IMR-90 (cell line): ENCODE measurements at regions not wholly inside any gene's neighbourhood (a gene's known extent, or its start where the extent isn't known, plus 50 kb on each side); places are given as distances from the start of the nearest gene placed in this dataset.
A peak's percentile ranks its signal among the peaks of the same experiment; 100 is the strongest.

ENCODE experiments used
- ATAC-seq: fragments of 200-7000 bp; cut with Tn5 transposase; 2 replicates; pipeline ENCODE4 v1.9.1; 2020; ENCODE audit warnings: low read depth, mild to moderate bottlenecking, moderate library complexity
- BruUV-seq: library from RNA; stranded (reverse); fragments of 400-500 nt; replicated peaks from 2 replicates; lab custom pipeline; 2021; lab: Mats Ljungman, UMichigan
- CTCF ChIA-PET: fragments of 300-600 bp; formaldehyde crosslinking; extraction: SDS; loops from one replicate; lab custom pipeline; 2021; ENCODE audit warnings: antibody characterized with exemption; lab: Yijun Ruan, JAX
- POLR2A ChIA-PET: fragments of 300-600 bp; sonication (Branson Sonifier 250); formaldehyde crosslinking; loops from one replicate; lab custom pipeline; 2022; ENCODE audit warnings: antibody characterized with exemption; ENCODE audit not compliant: unreplicated experiment; lab: Charles Lee
- DNase-seq: peaks from one replicate; pipeline ENCODE4 v3.0.0; 2013
- H2AFZ ChIP-seq: replicated peaks from 2 replicates; pipeline ENCODE3; 2013; ENCODE audit warnings: low read length, mild to moderate bottlenecking; ENCODE audit not compliant: poor library complexity
- H2AK5ac ChIP-seq: 2 replicates; pipeline ENCODE4 v1.6.1; 2013; ENCODE audit warnings: low read depth, low read length, inconsistent platforms
- H2AK9ac ChIP-seq: replicated peaks from 2 replicates; pipeline ENCODE3; 2013; ENCODE audit warnings: mild to moderate bottlenecking, low read depth, low read length, moderate library complexity; ENCODE audit not compliant: poor library complexity
- H2BK120ac ChIP-seq: 2 replicates; pipeline ENCODE4 v1.6.1; 2013; ENCODE audit warnings: low read depth, low read length, inconsistent platforms
- H2BK15ac ChIP-seq: 3 replicates; pipeline ENCODE4 v1.6.1; 2013; ENCODE audit warnings: low read depth, low read length, inconsistent platforms
- H2BK20ac ChIP-seq: 2 replicates; pipeline ENCODE4 v1.6.1; 2013; ENCODE audit warnings: low read depth, mild to moderate bottlenecking, inconsistent platforms, low read length, moderate library complexity
- H2BK5ac ChIP-seq: 2 replicates; pipeline ENCODE4 v1.6.1; 2013; ENCODE audit warnings: mild to moderate bottlenecking, low read depth, low read length, inconsistent platforms; ENCODE audit not compliant: poor library complexity, severe bottlenecking
- H3K14ac ChIP-seq: replicated peaks from 2 replicates; pipeline ENCODE4 v1.6.1; 2013; ENCODE audit warnings: low read depth, low read length, inconsistent platforms
- H3K18ac ChIP-seq: 2 replicates; pipeline ENCODE4 v1.6.1; 2013; ENCODE audit warnings: low read depth, low read length, control low read depth
- H3K23ac ChIP-seq: 2 replicates; pipeline ENCODE4 v1.6.1; 2013; ENCODE audit warnings: low read depth, low read length, inconsistent platforms
- H3K27ac ChIP-seq: 2 replicates; pipeline ENCODE4 v1.5.1; 2013; ENCODE audit warnings: mild to moderate bottlenecking, control low read depth, low read length; ENCODE audit not compliant: insufficient read depth
- H3K27me3 ChIP-seq: 2 replicates; pipeline ENCODE4 v1.6.1; 2013; ENCODE audit warnings: low read length; ENCODE audit not compliant: control insufficient read depth, insufficient read depth
- H3K36me3 ChIP-seq: 2 replicates; pipeline ENCODE4 v1.6.1; 2013; ENCODE audit warnings: low read length, mixed read lengths; ENCODE audit not compliant: control insufficient read depth, insufficient read depth
- H3K4ac ChIP-seq: 2 replicates; pipeline ENCODE4 v1.6.1; 2013; ENCODE audit warnings: low read depth, low read length, inconsistent platforms
- H3K4me1 ChIP-seq: 2 replicates; pipeline ENCODE4 v1.6.1; 2013; ENCODE audit warnings: low read length, mixed read lengths; ENCODE audit not compliant: control insufficient read depth, insufficient read depth
- H3K4me2 ChIP-seq: 2 replicates; pipeline ENCODE4 v1.6.1; 2013; ENCODE audit warnings: low read depth, mild to moderate bottlenecking, control low read depth, low read length, moderate library complexity
- H3K4me3 ChIP-seq: 2 replicates; pipeline ENCODE4 v1.5.1; 2013; ENCODE audit warnings: low read depth, mild to moderate bottlenecking, control low read depth, low read length, moderate library complexity; ENCODE audit not compliant: insufficient read depth
- H3K56ac ChIP-seq: 2 replicates; pipeline ENCODE4 v1.6.1; 2013; ENCODE audit warnings: low read length, inconsistent platforms; ENCODE audit not compliant: insufficient read depth; ENCODE audit errors: extremely low read depth
- H3K79me1 ChIP-seq, 2 experiments: 2 replicates each; pipeline ENCODE4 v1.6.1; 2013; ENCODE audit warnings: low read length in 2 of 2, inconsistent platforms in 1 of 2, low read depth in 1 of 2
- H3K9ac ChIP-seq: 2 replicates; pipeline ENCODE4 v1.6.1; 2013; ENCODE audit warnings: low read depth, low read length, control low read depth
- H3K9me1 ChIP-seq: 2 replicates; pipeline ENCODE4 v1.6.1; 2013; ENCODE audit warnings: low read length, inconsistent platforms; ENCODE audit not compliant: insufficient read depth
- H3K9me3 ChIP-seq: 2 replicates; pipeline ENCODE4 v1.6.1; 2013; ENCODE audit warnings: low read length; ENCODE audit not compliant: control insufficient read depth, insufficient read depth
- H4K20me1 ChIP-seq: 2 replicates; pipeline ENCODE4 v1.6.1; 2013; ENCODE audit warnings: low read length, inconsistent platforms; ENCODE audit not compliant: insufficient read depth
- H4K5ac ChIP-seq: 2 replicates; pipeline ENCODE4 v1.6.1; 2013; ENCODE audit warnings: mild to moderate bottlenecking, low read depth, low read length, control low read depth
- H4K8ac ChIP-seq, 2 experiments: 2 replicates each; pipeline ENCODE4 v1.6.1; 2013; ENCODE audit warnings: low read depth in 2 of 2, low read length in 2 of 2, control low read depth in 1 of 2, inconsistent platforms in 1 of 2
- H4K91ac ChIP-seq: 2 replicates; pipeline ENCODE4 v1.6.1; 2013; ENCODE audit warnings: low read depth, low read length, inconsistent platforms; ENCODE audit not compliant: insufficient read depth
- MAFK ChIP-seq: IDR thresholded peaks from 2 replicates; pipeline ENCODE4 v1.6.1; 2012; ENCODE audit warnings: low read depth, low read length, improper control_type of control experiment
- NFE2L2 ChIP-seq: fragments of 150-350 bp; IDR thresholded peaks from 2 replicates; pipeline ENCODE4 v1.6.1; 2016; ENCODE audit warnings: low read depth, mild to moderate bottlenecking, low read length
- dilution Hi-C: fragments of 300-500 bp; cut with HindIII; formaldehyde crosslinking; loops from one replicate; pipeline ENCODE4 v1.14.3; 2018; ENCODE audit warnings: low sequenced_read_pairs; ENCODE audit not compliant: unreplicated experiment
- in situ Hi-C: fragments of 300-500 bp; cut with MboI; formaldehyde crosslinking; loops from 3 replicates; pipeline ENCODE4 v1.14.3; 2019; ENCODE audit warnings: low sequenced_read_pairs, inconsistent platforms, mixed read lengths
- intact Hi-C: fragments of 100-400 bp; cut with micrococcal nuclease; formaldehyde crosslinking; loops from 2 replicates; pipeline ENCODE4 v1.10.0; 2022

DNA sequence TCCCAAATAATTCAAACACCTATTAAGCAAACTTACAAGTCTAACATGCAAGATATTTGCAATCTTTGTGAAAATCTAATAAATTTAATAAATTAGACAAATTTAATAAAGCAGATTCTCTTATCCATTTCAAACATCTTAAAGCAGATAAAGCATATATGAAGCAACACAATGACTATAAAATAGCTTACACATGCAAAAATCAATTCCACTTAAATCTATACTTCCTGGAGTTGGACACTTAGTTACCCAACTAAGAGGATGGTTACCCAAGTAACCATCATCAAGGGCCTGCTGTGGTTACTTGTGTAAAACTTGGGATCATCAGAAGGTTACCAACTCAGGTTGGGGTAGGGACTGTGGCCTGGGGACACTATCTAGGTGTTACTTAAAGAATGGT, 206.8 kb downstream of the CD47 start:
- Histone ChIP-seq H2AK9ac (no peak overlapping the region), H2AK5ac (no peak overlapping the region), H3K4me1 (peaks cover 3% of the 10 kb centered on the region), H2BK20ac (no peak overlapping the region), H3K9me1 (0 out of 2 replicates have a peak, but pooled peaks cover 5% of the 10 kb centered on the region), H2BK120ac (no peak overlapping the region), H3K79me1 (no peaks in the 10 kb centered on the region), H3K4me3 (no peak overlapping the region), H3K27ac (no peak overlapping the region), H3K56ac (no peak overlapping the region), H3K27me3 (no peaks in the 10 kb centered on the region), H3K18ac (no peak overlapping the region), H4K8ac (no peak overlapping the region), H4K91ac (no peak overlapping the region), H3K4me2 (no peak overlapping the region), H3K36me3 (no peaks in the 10 kb centered on the region), H3K23ac (no peak overlapping the region), H4K5ac (no peak overlapping the region), H3K14ac (no peak overlapping the region), H3K4ac (no peak overlapping the region), H2BK15ac (no peak overlapping the region), H3K9ac (no peak overlapping the region), H2BK5ac (no peak overlapping the region), H2AFZ (no peak overlapping the region), H4K20me1 (no peaks in the 10 kb centered on the region), H3K9me3 (no peaks in the 10 kb centered on the region; the same call in 1 of the 2 replicates)
- intact Hi-C loops, result no loop called here
- ChIA-PET CTCF (interaction anchor here (1.5 to 1.8 kb wide), 2 partner anchors 10 to 22 kb away, joined by 3 to 5 read pairs; no protein-coding TSS in a partner anchor), POLR2A (no interaction called here)
- dilution Hi-C loops, result no loop called here
- no TSS peak for BruUV-seq
- ATAC-seq (no peak), DNase-seq (no peak)
- TF ChIP-seq NFE2L2 (no peak), MAFK (peak; percentile 73)
- in situ Hi-C loops, result no loop called here
